ENCODE measurements at regions not wholly inside any gene's neighbourhood (a gene's known extent, or its start where the extent isn't known, plus 50 kb on each side); places are given as distances from the start of the nearest gene placed in this dataset.

DNA sequence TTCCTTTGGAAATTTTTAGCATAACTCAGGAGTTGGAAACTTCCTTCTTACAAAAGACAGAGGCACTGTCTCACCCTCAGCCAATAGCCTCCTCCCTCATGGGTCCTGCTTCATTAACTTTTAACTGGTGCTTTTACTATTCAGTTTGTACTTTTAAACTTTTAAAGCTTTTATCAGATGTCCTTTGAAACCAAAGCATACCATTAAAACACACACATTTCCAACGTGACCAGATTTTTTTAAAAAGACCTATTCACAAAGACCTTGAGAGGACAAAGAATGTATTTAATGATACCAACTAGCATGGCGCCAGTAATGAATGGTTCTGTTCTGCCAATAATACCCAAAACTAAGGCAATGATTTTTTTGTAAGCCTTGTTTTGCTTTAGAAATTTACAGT is 173.6 kb upstream of the EEA1 start:
- TF ChIP-seq, protein P1, sequence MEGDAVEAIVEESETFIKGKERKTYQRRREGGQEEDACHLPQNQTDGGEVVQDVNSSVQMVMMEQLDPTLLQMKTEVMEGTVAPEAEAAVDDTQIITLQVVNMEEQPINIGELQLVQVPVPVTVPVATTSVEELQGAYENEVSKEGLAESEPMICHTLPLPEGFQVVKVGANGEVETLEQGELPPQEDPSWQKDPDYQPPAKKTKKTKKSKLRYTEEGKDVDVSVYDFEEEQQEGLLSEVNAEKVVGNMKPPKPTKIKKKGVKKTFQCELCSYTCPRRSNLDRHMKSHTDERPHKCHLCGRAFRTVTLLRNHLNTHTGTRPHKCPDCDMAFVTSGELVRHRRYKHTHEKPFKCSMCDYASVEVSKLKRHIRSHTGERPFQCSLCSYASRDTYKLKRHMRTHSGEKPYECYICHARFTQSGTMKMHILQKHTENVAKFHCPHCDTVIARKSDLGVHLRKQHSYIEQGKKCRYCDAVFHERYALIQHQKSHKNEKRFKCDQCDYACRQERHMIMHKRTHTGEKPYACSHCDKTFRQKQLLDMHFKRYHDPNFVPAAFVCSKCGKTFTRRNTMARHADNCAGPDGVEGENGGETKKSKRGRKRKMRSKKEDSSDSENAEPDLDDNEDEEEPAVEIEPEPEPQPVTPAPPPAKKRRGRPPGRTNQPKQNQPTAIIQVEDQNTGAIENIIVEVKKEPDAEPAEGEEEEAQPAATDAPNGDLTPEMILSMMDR (IDR thresholded peaks at IDR 0.05), result no peak
- TF ChIP-seq POLR2A (IDR thresholded peaks at IDR 0.05), result no peak

All from uterus (tissue), 2 donors.